H1 (cell line): ENCODE measurements at regions not wholly inside any gene's neighbourhood (a gene's known extent, or its start where the extent isn't known, plus 50 kb on each side); places are given as distances from the start of the nearest gene placed in this dataset.

ENCODE experiments used
- BCL11A ChIP-seq, 2 experiments: IDR thresholded peaks; one replicate each; pipeline ENCODE4 v1.6.1; 2011; ENCODE audit warnings: low read depth in 2 of 2, low read length in 2 of 2, mild to moderate bottlenecking in 2 of 2
- EP300 ChIP-seq, 2 experiments: IDR thresholded peaks; 1 replicate in 1 of 2; 2 replicates in 1 of 2; pipeline ENCODE4 v1.6.1; 2011 to 2012; ENCODE audit warnings: low read depth in 2 of 2, low read length in 2 of 2, mild to moderate bottlenecking in 2 of 2, borderline replicate concordance in 1 of 2, inconsistent platforms in 1 of 2, moderate library complexity in 1 of 2
- EZH2 ChIP-seq: fragments of 200-600 bp; sonication (generic); IDR thresholded peaks from 2 replicates; pipeline ENCODE4 v1.7.1; 2012; ENCODE audit warnings: low read depth, mild to moderate bottlenecking, moderate library complexity, low read length, inconsistent platforms; ENCODE audit not compliant: severe bottlenecking
- POLR2A ChIP-seq, 2 experiments: IDR thresholded peaks; 1 replicate in 1 of 2; 2 replicates in 1 of 2; pipeline ENCODE4 v1.6.1; 2011; ENCODE audit warnings: low read depth in 2 of 2, low read length in 2 of 2, mild to moderate bottlenecking in 2 of 2; ENCODE audit errors: control extremely low read depth in 1 of 2
- RAD21 ChIP-seq, 2 experiments: IDR thresholded peaks in 1 of 2; conservative IDR thresholded peaks in 1 of 2; 2 replicates each; pipeline ENCODE4 v1.6.1; 2011; ENCODE audit warnings: low read depth in 2 of 2, low read length in 2 of 2, improper control_type of control experiment in 1 of 2, inconsistent platforms in 1 of 2, mild to moderate bottlenecking in 1 of 2, moderate library complexity in 1 of 2
- SUZ12 ChIP-seq: fragments of 200-600 bp; sonication (generic); IDR thresholded peaks from 2 replicates; pipeline ENCODE4 v1.6.1; 2012; ENCODE audit warnings: mild to moderate bottlenecking, inconsistent platforms, low read length, moderate library complexity, mixed read lengths
- TF ChIP-seq, protein P1 (sequence below), 3 experiments: IDR thresholded peaks; 1 replicate in 2 of 3; 2 replicates in 1 of 3; pipeline versions ENCODE4 v1.5.1 to v1.6.1; 2011; ENCODE audit warnings: low read length in 3 of 3, mild to moderate bottlenecking in 3 of 3, inconsistent platforms in 2 of 3, low read depth in 1 of 3, moderate library complexity in 1 of 3; ENCODE audit not compliant: insufficient read depth in 1 of 3; ENCODE audit errors: control extremely low read depth in 1 of 3
- TF ChIP-seq, protein P2 (sequence below): IDR thresholded peaks from 2 replicates; pipeline ENCODE4 v1.6.1; 2012; ENCODE audit warnings: inconsistent platforms

DNA sequence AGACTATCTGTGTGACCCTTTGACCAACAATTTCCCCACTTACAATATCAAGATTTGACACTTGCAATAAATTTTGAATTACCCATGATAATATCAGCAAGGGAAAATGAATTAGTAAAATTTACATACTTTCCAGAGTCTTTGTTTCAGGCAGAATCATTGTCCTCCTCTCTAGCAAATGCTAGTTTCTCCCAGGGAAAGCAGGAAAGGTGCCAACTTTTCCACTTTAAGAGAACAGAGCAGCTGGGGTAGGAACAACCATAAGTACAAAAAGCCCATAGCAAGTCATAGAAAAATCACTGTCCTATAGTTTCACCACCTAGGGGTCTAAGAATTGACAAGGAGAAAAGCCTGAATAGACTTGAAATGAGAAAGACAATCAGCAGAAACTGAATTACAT lies 67.1 kb upstream of the GUCA2B start:
- TF ChIP-seq, protein P1, sequence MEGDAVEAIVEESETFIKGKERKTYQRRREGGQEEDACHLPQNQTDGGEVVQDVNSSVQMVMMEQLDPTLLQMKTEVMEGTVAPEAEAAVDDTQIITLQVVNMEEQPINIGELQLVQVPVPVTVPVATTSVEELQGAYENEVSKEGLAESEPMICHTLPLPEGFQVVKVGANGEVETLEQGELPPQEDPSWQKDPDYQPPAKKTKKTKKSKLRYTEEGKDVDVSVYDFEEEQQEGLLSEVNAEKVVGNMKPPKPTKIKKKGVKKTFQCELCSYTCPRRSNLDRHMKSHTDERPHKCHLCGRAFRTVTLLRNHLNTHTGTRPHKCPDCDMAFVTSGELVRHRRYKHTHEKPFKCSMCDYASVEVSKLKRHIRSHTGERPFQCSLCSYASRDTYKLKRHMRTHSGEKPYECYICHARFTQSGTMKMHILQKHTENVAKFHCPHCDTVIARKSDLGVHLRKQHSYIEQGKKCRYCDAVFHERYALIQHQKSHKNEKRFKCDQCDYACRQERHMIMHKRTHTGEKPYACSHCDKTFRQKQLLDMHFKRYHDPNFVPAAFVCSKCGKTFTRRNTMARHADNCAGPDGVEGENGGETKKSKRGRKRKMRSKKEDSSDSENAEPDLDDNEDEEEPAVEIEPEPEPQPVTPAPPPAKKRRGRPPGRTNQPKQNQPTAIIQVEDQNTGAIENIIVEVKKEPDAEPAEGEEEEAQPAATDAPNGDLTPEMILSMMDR (IDR thresholded peaks at IDR 0.05; ENCODE audit: control extremely low read depth in 1 of 3, insufficient read depth in 1 of 3, low read depth in 1 of 3, low read length in 3 of 3), result no peak
- TF ChIP-seq EP300 (IDR thresholded peaks at IDR 0.05; ENCODE audit: borderline replicate concordance in 1 of 2, low read depth in 2 of 2, low read length in 2 of 2) (no peak), EZH2 (no peak), RAD21 (IDR thresholded peaks at IDR 0.05 in 1 of 2, conservative IDR thresholded peaks at IDR 0.05 in 1 of 2; ENCODE audit: low read depth in 2 of 2, low read length in 2 of 2) (no peak), SUZ12 (no peak), BCL11A (IDR thresholded peaks at IDR 0.05; ENCODE audit: low read depth in 2 of 2, low read length in 2 of 2) (no peak), POLR2A (IDR thresholded peaks at IDR 0.05; ENCODE audit: control extremely low read depth in 1 of 2, low read depth in 2 of 2, low read length in 2 of 2) (no peak)
- TF ChIP-seq, protein P2, sequence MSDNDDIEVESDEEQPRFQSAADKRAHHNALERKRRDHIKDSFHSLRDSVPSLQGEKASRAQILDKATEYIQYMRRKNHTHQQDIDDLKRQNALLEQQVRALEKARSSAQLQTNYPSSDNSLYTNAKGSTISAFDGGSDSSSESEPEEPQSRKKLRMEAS, result no peak
